ENCODE measurements at regions not wholly inside any gene's neighbourhood (a gene's known extent, or its start where the extent isn't known, plus 50 kb on each side); places are given as distances from the start of the nearest gene placed in this dataset.

DNA sequence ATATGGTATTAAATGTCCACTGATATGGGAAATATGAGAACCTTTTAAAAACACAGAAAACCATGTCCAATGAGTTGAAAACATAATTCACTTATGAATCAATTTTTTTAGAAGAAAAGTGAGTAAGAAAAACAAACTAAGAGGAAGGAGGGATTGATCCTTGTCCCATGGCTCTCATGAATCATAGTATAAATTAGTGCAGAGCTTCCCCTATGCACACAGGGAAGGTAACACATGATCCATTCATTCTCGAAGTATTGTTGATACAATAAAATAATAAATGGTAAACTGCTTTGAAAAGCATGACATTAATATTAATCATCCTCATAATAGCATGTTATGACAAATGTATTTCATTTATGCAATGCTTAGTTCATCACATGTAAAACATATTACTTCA is 872.0 kb upstream of the CNTNAP5 start:
- no peak overlapping the region for H3K4me3 ChIP-seq (ENCODE audit: low read depth, low read length)
- H3K9me3 Mint-ChIP-seq (ENCODE audit: unreplicated experiment), result no peaks in the 10 kb centered on the region
- ChIA-PET CTCF (no interaction called here), POLR2A (no interaction called here)
- no peaks in the 10 kb centered on the region for H3K36me3 ChIP-seq (ENCODE audit: control insufficient read depth, insufficient read depth, low read length)
- intact Hi-C loops (cut with micrococcal nuclease; ENCODE audit: unreplicated experiment), result no loop called here
- H3K4me3 Mint-ChIP-seq (ENCODE audit: unreplicated experiment), result no peak overlapping the region
- no peaks in the 10 kb centered on the region for H3K9me3 ChIP-seq
- H3K27me3 ChIP-seq (replicated peaks; ENCODE audit: control insufficient read depth, insufficient read depth, low read length), result no peaks in the 10 kb centered on the region
- H3K27ac Mint-ChIP-seq (ENCODE audit: unreplicated experiment), result no peak overlapping the region
- H3K4me1 Mint-ChIP-seq (ENCODE audit: low read depth, unreplicated experiment), result no peaks in the 10 kb centered on the region
- no peaks in the 10 kb centered on the region for H3K27me3 Mint-ChIP-seq (ENCODE audit: insufficient read depth, unreplicated experiment)
- TF ChIP-seq, protein P1, sequence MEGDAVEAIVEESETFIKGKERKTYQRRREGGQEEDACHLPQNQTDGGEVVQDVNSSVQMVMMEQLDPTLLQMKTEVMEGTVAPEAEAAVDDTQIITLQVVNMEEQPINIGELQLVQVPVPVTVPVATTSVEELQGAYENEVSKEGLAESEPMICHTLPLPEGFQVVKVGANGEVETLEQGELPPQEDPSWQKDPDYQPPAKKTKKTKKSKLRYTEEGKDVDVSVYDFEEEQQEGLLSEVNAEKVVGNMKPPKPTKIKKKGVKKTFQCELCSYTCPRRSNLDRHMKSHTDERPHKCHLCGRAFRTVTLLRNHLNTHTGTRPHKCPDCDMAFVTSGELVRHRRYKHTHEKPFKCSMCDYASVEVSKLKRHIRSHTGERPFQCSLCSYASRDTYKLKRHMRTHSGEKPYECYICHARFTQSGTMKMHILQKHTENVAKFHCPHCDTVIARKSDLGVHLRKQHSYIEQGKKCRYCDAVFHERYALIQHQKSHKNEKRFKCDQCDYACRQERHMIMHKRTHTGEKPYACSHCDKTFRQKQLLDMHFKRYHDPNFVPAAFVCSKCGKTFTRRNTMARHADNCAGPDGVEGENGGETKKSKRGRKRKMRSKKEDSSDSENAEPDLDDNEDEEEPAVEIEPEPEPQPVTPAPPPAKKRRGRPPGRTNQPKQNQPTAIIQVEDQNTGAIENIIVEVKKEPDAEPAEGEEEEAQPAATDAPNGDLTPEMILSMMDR (IDR thresholded peaks at IDR 0.05; ENCODE audit: insufficient read depth in 1 of 2, low read depth in 1 of 2, low read length in 1 of 2, severe bottlenecking in 1 of 2, unreplicated experiment in 1 of 2), result no peak
- no peak for DNase-seq
- no peaks in the 10 kb centered on the region for H3K36me3 Mint-ChIP-seq (ENCODE audit: insufficient read depth, unreplicated experiment)
- no peaks in the 10 kb centered on the region for H3K4me1 ChIP-seq
- no TSS peak for BruUV-seq (replicated peaks)

GRCh38 chr2:123154195-123154594 is 870.9 kb upstream of the CNTNAP5 start:
- Histone ChIP-seq H3K4me3 (ENCODE audit: low read depth, low read length) (no peak overlapping the region), H3K27me3 (replicated peaks; ENCODE audit: control insufficient read depth, insufficient read depth, low read length) (no peaks in the 10 kb centered on the region), H3K36me3 (ENCODE audit: control insufficient read depth, insufficient read depth, low read length) (no peaks in the 10 kb centered on the region), H3K4me1 (no peaks in the 10 kb centered on the region), H3K9me3 (no peaks in the 10 kb centered on the region)
- Mint-ChIP-seq H3K9me3 (ENCODE audit: unreplicated experiment) (no peaks in the 10 kb centered on the region), H3K27me3 (ENCODE audit: insufficient read depth, unreplicated experiment) (no peaks in the 10 kb centered on the region), H3K4me1 (ENCODE audit: low read depth, unreplicated experiment) (no peaks in the 10 kb centered on the region), H3K36me3 (ENCODE audit: insufficient read depth, unreplicated experiment) (no peaks in the 10 kb centered on the region), H3K4me3 (ENCODE audit: unreplicated experiment) (no peak overlapping the region), H3K27ac (ENCODE audit: unreplicated experiment) (no peak overlapping the region)
- TF ChIP-seq, protein P1 (IDR thresholded peaks at IDR 0.05; ENCODE audit: insufficient read depth in 1 of 2, low read depth in 1 of 2, low read length in 1 of 2, severe bottlenecking in 1 of 2, unreplicated experiment in 1 of 2), result no peak
- intact Hi-C loops (cut with micrococcal nuclease; ENCODE audit: unreplicated experiment), result no loop called here
- DNase-seq, result no peak
- POLR2A ChIA-PET, result no interaction called here
- no TSS peak for BruUV-seq (replicated peaks)
- CTCF ChIA-PET, result no interaction called here

GRCh38 chr2:123157016-123157415 is 868.1 kb upstream of the CNTNAP5 start:
- Histone ChIP-seq H3K9me3 (no peaks in the 10 kb centered on the region), H3K27me3 (replicated peaks; ENCODE audit: control insufficient read depth, insufficient read depth, low read length) (no peaks in the 10 kb centered on the region), H3K4me1 (no peaks in the 10 kb centered on the region), H3K36me3 (ENCODE audit: control insufficient read depth, insufficient read depth, low read length) (no peaks in the 10 kb centered on the region), H3K4me3 (ENCODE audit: low read depth, low read length) (no peak overlapping the region)
- no peaks in the 10 kb centered on the region for H3K4me1 Mint-ChIP-seq (ENCODE audit: low read depth, unreplicated experiment)
- intact Hi-C loops (cut with micrococcal nuclease; ENCODE audit: unreplicated experiment), result no loop called here
- ChIA-PET CTCF (no interaction called here), POLR2A (no interaction called here)
- BruUV-seq (replicated peaks), result no TSS peak
- H3K27me3 Mint-ChIP-seq (ENCODE audit: insufficient read depth, unreplicated experiment), result no peaks in the 10 kb centered on the region
- H3K4me3 Mint-ChIP-seq (ENCODE audit: unreplicated experiment), result no peak overlapping the region
- TF ChIP-seq, protein P1 (IDR thresholded peaks at IDR 0.05; ENCODE audit: insufficient read depth in 1 of 2, low read depth in 1 of 2, low read length in 1 of 2, severe bottlenecking in 1 of 2, unreplicated experiment in 1 of 2), result no peak
- DNase-seq, result no peak
- H3K9me3 Mint-ChIP-seq (ENCODE audit: unreplicated experiment), result no peaks in the 10 kb centered on the region
- no peaks in the 10 kb centered on the region for H3K36me3 Mint-ChIP-seq (ENCODE audit: insufficient read depth, unreplicated experiment)
- no peak overlapping the region for H3K27ac Mint-ChIP-seq (ENCODE audit: unreplicated experiment)
